ENCODE measurements at regions not wholly inside any gene's neighbourhood (a gene's known extent, or its start where the extent isn't known, plus 50 kb on each side); places are given as distances from the start of the nearest gene placed in this dataset.
"Not testable (repeated sequence)": the region's sequence is repeated elsewhere in the genome, so short reads cannot be mapped to it uniquely, and the experiment has no call there.

DNA sequence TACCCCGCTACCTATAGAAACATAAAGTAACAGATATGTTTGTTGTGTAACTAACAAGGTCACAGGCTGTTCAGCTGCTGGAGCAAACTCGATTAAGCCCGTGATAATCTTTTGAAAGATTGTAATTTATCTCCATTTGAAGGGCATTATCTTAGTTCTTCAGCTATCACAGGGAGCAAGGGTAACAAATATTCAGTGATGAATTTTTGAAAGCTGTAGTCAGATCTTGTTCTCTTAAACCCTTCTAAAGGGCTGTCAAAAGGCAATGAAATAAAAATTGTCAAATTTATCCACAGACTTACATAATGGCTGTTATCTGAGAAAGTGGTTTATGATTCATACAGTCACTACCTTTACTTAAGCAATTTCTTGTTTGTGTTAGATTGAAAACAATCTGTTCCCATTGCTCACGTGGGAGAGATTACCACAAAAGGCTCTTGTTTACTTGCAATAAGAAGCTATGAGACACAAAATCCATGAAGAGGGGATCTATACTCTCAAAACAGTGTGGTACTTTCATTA is 78.3 kb upstream of the ZNF608 start:
- peaks cover 0 to 6% (median 0%) of the 10 kb centered on the region in 3 donors for H3K36me3 Mint-ChIP-seq
- H3K4me1 Mint-ChIP-seq, result no peaks in the 10 kb centered on the region
- H3K9me3 Mint-ChIP-seq, result peaks cover 0 to 3% (median 0%) of the 10 kb centered on the region in 6 donors
- no peak overlapping the region for H3K27ac Mint-ChIP-seq
- H3K27me3 Mint-ChIP-seq (ENCODE audit: low read depth in 3 of 3), result peaks cover 0 to 2% (median 2%) of the 10 kb centered on the region in 3 donors
- H3K4me3 Mint-ChIP-seq, result no peak overlapping the region
- DNase-seq, result no peak

DNA sequence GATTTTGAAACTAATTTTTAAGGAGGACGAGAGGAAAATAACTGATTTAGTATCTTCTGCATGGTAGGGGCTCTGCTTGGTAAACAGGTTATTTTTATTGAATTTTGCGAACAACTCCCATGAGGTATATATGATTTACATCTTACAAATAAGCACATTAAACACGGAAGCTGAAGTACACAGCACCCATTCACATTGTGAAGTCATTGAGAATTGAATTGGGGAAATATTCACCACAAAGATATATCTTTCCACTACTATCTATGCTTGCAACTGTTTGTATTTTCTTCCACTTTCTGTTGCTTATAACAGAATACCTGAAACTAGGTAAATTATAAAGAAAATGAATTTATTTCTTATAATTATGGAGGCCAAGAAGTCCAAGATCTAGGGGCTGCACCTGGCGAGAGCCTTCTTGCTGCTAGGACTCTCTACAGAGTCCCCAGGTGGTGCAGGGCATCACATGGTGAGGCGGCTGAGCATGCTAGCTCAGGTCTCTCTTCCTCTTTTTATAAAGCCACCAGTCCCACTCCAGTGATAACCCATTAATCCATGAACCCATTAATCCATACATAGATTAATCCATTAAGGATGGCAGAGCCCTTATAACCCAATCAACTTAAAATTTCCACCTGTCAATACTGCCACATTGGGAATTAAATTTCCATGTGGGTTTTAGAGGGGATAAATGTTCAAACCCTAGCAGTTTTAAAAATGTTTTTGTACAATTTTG is 79.0 kb upstream of the ZNF608 start:
- H3K4me3 Mint-ChIP-seq, result no peak overlapping the region
- peaks cover 0 to 6% (median 0%) of the 10 kb centered on the region in 3 donors for H3K36me3 Mint-ChIP-seq
- H3K4me1 Mint-ChIP-seq, result no peaks in the 10 kb centered on the region
- H3K27me3 Mint-ChIP-seq (ENCODE audit: low read depth in 3 of 3), result peaks cover 0 to 2% (median 2%) of the 10 kb centered on the region in 3 donors
- peaks cover 0 to 2% (median 0%) of the 10 kb centered on the region in 6 donors for H3K9me3 Mint-ChIP-seq
- H3K27ac Mint-ChIP-seq, result no peak overlapping the region
- DNase-seq, result no peak

DNA sequence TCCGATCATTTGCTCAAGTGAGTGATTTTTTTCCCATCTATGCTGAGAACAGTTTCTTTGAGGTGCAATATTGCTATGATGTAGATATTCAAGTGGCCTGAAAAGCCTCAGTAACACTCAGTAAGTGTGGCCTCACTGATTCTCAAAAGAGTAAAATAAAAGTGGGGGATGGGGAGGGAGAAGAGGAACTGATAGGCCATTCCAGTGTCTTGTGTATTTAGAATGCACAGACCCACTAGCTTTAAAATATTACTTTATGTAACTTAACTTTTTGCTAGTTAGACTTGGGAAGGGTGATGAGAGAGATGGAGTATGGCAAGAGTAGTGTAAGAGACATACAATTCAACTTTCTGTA is 79.5 kb upstream of the ZNF608 start:
- Mint-ChIP-seq H3K27me3 (ENCODE audit: low read depth in 3 of 3) (peaks cover 0 to 2% (median 2%) of the 10 kb centered on the region in 3 donors), H3K4me1 (no peaks in the 10 kb centered on the region), H3K9me3 (no peaks in the 10 kb centered on the region), H3K36me3 (peaks cover 0 to 6% (median 0%) of the 10 kb centered on the region in 3 donors), H3K27ac (no peak overlapping the region), H3K4me3 (no peak overlapping the region)
- no peak for DNase-seq

DNA sequence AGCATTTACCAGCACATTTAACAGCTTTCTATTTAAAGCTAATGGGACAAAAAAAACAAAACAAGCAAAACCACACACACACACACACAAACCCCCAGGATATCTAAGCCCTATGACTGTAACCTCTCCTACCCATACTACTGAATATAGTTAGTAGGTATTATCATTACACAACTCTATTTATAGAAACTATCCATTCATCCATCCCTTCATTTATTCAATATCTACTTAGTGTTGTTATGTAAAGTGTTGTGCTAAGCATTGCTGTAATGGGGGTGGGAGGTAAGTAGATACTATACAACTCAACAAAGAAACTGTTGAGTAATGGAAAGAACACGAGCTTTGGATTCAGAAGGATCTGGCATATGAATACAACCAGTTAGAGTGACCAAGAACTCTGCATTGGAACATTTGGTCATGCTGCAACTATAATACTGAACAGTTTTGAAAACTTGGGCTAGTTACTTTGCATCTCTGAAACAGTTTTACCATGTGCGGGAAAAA is 82.3 kb upstream of the ZNF608 start:
- Mint-ChIP-seq H3K4me1 (no peaks in the 10 kb centered on the region), H3K36me3 (peaks cover 0 to 10% (median 4%) of the 10 kb centered on the region in 3 donors), H3K9me3 (peaks cover 0 to 6% (median 0%) of the 10 kb centered on the region in 6 donors), H3K4me3 (no peak overlapping the region), H3K27ac (no peak overlapping the region), H3K27me3 (ENCODE audit: low read depth in 3 of 3) (peaks cover 0 to 2% (median 0%) of the 10 kb centered on the region in 3 donors)
- no peak for DNase-seq

DNA sequence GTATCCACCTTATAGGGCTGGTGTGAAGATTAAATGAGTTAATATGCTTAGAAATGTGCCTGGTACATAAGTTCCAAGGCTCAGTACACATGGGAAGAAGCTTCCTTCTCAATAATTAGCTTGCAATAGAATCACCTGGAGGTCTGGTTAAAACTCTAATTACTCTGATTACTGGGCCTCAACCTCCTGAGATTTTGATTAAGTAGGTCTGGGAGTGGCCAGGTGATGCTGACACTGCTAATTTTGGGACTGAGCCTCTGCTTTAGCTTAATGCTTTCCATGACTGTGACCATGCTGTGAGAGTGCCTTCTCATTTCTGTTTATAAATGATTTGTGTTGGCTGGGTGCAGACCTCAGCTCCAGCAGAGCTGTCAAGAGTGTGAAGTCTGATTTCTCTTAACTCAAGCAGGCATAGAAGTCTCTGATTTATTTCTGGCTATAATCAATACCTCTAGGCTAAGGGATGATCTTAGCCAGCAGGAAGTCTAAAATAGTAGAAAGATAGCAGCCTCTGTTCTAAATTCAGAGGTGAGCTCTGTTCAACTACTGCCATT is 85.3 kb upstream of the ZNF608 start:
- Mint-ChIP-seq H3K36me3 (peaks cover 0 to 10% (median 4%) of the 10 kb centered on the region in 3 donors), H3K4me3 (no peak overlapping the region), H3K9me3 (peaks cover 0 to 6% (median 1%) of the 10 kb centered on the region in 6 donors), H3K27ac (no peak overlapping the region), H3K4me1 (no peaks in the 10 kb centered on the region), H3K27me3 (ENCODE audit: low read depth in 3 of 3) (peaks cover 0 to 3% (median 0%) of the 10 kb centered on the region in 3 donors)
- no peak for DNase-seq

DNA sequence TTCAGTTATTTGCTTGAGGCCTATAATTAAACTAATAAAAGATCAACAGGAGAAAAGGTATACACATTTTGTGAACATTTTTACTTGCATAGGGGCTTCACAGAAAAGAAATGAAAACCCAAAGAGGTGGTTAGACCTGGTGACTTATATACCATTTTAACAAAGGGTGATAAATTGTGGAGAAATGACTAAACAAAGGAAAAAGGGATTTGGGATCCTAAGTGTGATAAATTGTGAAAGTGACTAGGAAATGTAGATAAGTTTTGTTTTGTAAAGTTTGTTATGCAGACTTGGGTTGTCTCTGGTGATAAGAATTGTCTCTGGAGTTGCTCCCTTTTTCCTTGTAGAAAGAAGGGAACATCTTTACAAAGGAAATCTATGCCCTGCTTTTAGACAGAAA is 86.1 kb upstream of the ZNF608 start:
- Mint-ChIP-seq H3K4me1 (no peaks in the 10 kb centered on the region), H3K9me3 (peaks cover 0 to 6% (median 1%) of the 10 kb centered on the region in 6 donors), H3K27ac (no peak overlapping the region), H3K27me3 (ENCODE audit: low read depth in 3 of 3) (peaks cover 0 to 3% (median 0%) of the 10 kb centered on the region in 3 donors), H3K4me3 (no peak overlapping the region), H3K36me3 (peaks cover 0 to 10% (median 4%) of the 10 kb centered on the region in 3 donors)
- DNase-seq, result no peak

DNA sequence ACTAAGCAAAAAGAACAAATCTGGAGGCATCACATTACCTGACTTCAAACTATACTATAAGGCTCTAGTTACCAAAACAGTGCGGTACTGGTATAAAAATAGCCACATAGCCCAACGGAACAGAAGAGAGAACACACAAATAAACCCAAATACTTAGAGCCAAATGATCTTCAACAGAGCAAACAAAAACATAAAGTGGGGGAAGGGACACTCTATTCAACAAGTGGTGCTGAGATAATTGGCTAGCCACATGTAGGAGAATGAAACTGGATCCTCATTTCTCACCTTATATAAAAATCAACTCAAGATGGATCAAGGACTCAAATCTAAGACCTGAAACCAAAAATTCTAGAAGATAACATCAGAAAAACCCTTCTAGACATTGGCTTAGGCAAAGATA is 89.9 kb upstream of the ZNF608 start:
- not testable (repeated sequence) for H3K4me1 Mint-ChIP-seq; H3K9me3 Mint-ChIP-seq; H3K4me3 Mint-ChIP-seq; DNase-seq; H3K27ac Mint-ChIP-seq; H3K27me3 Mint-ChIP-seq (ENCODE audit: low read depth in 3 of 3); H3K36me3 Mint-ChIP-seq

DNA sequence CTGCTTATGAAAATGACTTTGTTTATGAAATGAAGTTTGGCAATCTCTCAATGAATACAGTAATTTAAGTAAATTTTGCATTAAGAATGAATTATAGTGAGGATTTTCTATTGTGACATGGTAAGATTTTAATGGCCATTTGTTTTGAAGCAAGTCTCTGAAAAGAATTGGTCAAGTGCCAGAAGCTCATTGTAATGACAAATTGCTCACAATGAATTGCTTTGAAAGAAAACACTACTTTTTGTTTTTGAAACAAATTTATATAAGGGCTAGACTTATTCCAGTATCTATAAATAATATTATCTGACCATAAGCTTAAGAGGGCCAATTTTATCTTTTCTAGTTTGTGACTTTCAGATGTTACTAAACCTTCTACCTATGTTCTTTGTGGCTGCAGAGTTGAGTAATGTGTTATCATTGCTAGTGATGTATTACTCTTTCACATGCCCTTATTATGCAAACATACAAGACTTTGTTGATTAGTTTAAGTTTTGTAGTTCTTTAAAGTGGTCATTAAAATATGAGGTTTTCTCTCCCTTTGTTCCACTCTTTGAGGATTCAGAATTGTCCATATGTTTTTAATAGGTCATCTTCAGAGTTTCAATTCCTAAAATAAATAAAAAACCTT is 93.0 kb upstream of the ZNF608 start:
- H3K27ac Mint-ChIP-seq, result no peak overlapping the region

DNA sequence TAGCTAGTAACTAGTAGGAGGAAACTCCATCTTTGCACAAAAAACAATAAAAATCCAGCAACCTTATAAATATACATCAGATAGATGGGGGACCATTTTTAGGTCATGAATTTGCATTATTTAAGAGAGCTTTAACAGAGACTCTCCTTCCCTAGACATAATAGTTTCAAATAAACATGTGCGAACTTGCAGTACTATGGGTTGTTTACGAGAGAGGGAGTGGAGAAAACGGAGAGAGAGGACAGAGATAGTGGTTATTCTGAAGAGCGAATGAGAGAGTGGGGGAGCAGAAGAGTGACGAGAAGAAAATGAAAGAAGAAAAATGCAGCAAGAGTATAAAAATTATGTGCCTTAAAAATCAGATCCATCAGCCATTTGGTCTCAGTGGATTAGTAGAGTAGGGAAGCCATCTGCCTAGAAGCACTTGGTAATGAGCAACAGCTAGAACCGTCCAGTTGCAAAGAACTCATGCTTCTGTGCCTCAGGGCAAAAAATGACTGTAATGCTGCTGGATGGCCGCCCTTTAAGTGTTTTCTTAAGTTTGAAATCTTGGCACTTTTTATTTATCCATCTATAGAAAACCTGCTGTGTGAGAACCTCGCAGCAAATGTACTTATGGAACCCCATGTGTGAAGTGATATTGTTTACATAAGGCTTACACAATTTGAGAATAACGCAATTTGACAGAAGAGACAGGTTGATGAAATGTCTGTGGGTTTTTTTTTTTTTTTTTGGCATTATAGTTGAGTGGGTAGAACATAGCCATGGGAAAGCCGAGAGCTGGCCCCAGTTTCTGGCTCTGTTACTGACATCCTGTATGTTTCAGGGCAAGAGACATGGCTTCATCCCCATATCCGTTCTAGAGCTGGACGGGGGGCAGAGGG is 95.6 kb upstream of the ZNF608 start:
- H3K4me3 Mint-ChIP-seq, result no peak overlapping the region
- H3K36me3 Mint-ChIP-seq, result peaks cover 0 to 3% (median 0%) of the 10 kb centered on the region in 3 donors
- no peak for DNase-seq
- peaks cover 0 to 4% (median 3%) of the 10 kb centered on the region in 3 donors for H3K27me3 Mint-ChIP-seq (ENCODE audit: low read depth in 3 of 3)
- peaks cover 0 to 5% (median 0%) of the 10 kb centered on the region in 6 donors for H3K9me3 Mint-ChIP-seq
- peaks cover 10 to 15% of the 10 kb centered on the region in 2 donors for H3K4me1 Mint-ChIP-seq
- no peak overlapping the region for H3K27ac Mint-ChIP-seq

More for the DNA sequence above, 93.0 kb upstream of the ZNF608 start:
- Mint-ChIP-seq H3K27me3 (ENCODE audit: low read depth in 3 of 3) (peaks cover 0 to 6% (median 2%) of the 10 kb centered on the region in 3 donors), H3K36me3 (no peaks in the 10 kb centered on the region), H3K4me1 (peaks cover 10 to 15% of the 10 kb centered on the region in 2 donors), H3K4me3 (no peak overlapping the region), H3K9me3 (peaks cover 0 to 5% (median 0%) of the 10 kb centered on the region in 6 donors)
- no peak for DNase-seq

DNA sequence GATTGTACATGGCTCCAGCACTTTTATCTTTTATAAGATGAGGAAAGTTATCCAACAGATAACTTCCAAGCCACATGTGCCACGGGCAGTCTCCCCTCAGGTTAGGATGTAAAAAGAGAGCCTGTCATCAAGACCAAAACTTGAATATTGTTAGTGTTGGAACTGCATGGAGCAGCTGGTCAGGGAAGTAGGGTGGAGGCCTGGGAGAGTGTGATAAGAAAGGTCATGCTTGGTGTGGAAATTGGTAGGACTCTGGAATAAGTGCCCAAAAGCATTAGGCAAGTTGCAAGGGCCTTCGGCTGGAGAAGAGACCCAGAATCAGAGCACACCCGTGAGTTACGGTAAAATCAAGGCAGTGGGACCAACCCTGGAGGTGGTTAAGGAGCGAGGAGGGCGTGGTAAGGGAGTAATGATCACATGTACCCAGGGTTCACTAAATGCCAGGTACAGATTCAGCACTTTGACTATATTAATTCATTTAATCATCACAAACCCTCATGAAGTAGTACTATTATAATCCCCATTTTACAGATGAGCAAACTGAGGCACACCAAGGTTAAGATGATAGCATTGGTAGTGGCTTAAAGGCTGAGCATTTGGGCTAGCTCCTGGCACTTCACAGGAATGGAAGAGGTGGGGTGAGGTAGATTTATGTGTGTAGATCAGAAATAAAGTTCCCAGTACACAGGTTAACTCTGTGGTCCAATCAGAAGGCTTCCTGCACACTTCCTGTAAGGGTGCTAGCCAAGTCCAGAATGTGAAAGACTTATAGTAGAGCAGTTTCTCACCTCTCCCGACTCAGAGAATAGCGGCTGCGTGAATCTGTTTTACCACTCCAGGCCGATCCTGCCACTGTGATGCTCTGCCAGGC is 96.5 kb upstream of the ZNF608 start:
- Mint-ChIP-seq H3K9me3 (peaks cover 0 to 5% (median 0%) of the 10 kb centered on the region in 6 donors), H3K4me1 (peaks cover 10 to 15% of the 10 kb centered on the region in 2 donors), H3K36me3 (peaks cover 0 to 3% (median 0%) of the 10 kb centered on the region in 3 donors), H3K4me3 (peak overlapping the region in 4 of 5 donors; percentile 14 to 66 (median 37)), H3K27ac (no peak overlapping the region), H3K27me3 (ENCODE audit: low read depth in 3 of 3) (peaks cover 0 to 4% (median 3%) of the 10 kb centered on the region in 3 donors)
- peak in 2 of 3 donors; percentile 10 to 22 for DNase-seq

DNA sequence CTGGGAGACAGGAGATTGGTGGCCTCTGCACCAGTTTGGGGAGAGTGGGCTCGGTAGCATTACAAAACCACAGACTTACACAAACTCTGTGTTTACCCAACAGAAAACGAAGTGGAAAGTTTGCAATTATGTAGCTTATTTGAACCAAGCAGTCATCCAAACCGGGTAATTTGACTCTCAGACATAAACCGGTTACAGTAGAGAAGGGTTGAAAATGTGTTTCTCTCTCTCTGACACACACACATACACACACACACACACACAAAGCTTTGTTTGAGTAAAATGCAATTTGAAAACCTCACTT is 97.1 kb upstream of the ZNF608 start:
- Mint-ChIP-seq H3K4me3 (peak overlapping the region in 4 of 5 donors; percentile 14 to 66 (median 37)), H3K9me3 (peaks cover 0 to 5% (median 0%) of the 10 kb centered on the region in 6 donors), H3K27ac (no peak overlapping the region), H3K27me3 (ENCODE audit: low read depth in 3 of 3) (peaks cover 0 to 4% (median 3%) of the 10 kb centered on the region in 3 donors), H3K4me1 (peaks cover 10 to 15% of the 10 kb centered on the region in 2 donors), H3K36me3 (peaks cover 0 to 3% (median 0%) of the 10 kb centered on the region in 3 donors)
- DNase-seq, result no peak

DNA sequence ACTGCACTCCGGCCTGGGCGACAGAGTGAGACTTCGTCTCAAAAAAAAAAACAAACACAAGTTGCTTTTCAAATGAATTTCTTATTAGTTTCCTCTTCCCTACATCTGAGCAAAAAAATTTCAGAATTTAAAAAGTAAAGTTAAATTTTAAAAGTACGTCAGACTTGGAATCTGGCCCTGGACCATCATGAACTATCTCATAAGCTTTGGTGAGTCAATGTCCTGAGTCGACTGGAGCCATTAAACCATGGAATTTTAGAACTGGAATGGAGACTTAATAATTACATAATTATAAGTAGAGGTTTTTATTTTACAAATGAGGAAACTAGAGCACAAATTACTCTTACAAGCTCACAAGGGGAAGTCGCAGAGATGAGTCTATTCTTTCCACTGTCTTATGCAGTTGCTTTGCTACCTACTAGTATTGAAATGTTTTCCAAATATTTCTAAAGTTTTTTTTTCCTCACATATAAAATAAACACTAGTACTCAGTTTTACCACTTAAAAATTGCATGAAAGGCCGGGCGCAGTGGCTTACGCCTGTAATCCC is 98.0 kb upstream of the ZNF608 start:
- Mint-ChIP-seq H3K9me3 (peaks cover 0 to 5% (median 0%) of the 10 kb centered on the region in 6 donors), H3K27me3 (ENCODE audit: low read depth in 3 of 3) (peaks cover 0 to 4% (median 3%) of the 10 kb centered on the region in 3 donors), H3K27ac (no peak overlapping the region), H3K4me3 (no peak overlapping the region), H3K4me1 (peaks cover 10 to 15% of the 10 kb centered on the region in 2 donors), H3K36me3 (peaks cover 0 to 3% (median 0%) of the 10 kb centered on the region in 3 donors)
- no peak for DNase-seq
